H1 (cell line): ENCODE measurements at regions not wholly inside any gene's neighbourhood (a gene's known extent, or its start where the extent isn't known, plus 50 kb on each side); places are given as distances from the start of the nearest gene placed in this dataset.

Experiments used
- CTCF ChIA-PET: fragments of 300-600 bp; sonication (Branson Sonifier 250); formaldehyde crosslinking; loops from one replicate; lab custom pipeline; 2021; ENCODE audit not compliant: partially characterized antibody; lab: Charles Lee
- POLR2A ChIA-PET: fragments of 300-600 bp; sonication (Branson Sonifier 250); formaldehyde crosslinking; loops from one replicate; lab custom pipeline; 2021; ENCODE audit warnings: inconsistent platforms; ENCODE audit not compliant: partially characterized antibody; lab: Charles Lee
- DNase-seq, 2 experiments: peaks; one replicate each; pipeline versions ENCODE4 v3.0.0 to v3.0.0-alpha.2; 2010 to 2022; ENCODE audit warnings: low spot score in 2 of 2, low read depth in 1 of 2, mixed read lengths in 1 of 2
- FAIRE-seq: peaks from 2 replicates; lab custom pipeline; 2011; peaks lifted over from hg19 to GRCh38; lab: Jason Lieb, UNC
- H2AFZ ChIP-seq: 2 replicates; pipeline ENCODE4 v1.8.1; 2012; ENCODE audit warnings: low read length, inconsistent platforms
- H2AK5ac ChIP-seq: 2 replicates; pipeline ENCODE4 v1.6.1; 2013; ENCODE audit warnings: low read depth, low read length
- H2BK120ac ChIP-seq: replicated peaks from 2 replicates; pipeline ENCODE3; 2013; ENCODE audit warnings: low read depth, low read length, inconsistent platforms
- H2BK12ac ChIP-seq: 2 replicates; pipeline ENCODE4 v1.6.1; 2013; ENCODE audit warnings: low read depth, low read length
- H2BK15ac ChIP-seq: 2 replicates; pipeline ENCODE4 v1.6.1; 2013; ENCODE audit warnings: low read length
- H2BK20ac ChIP-seq: 2 replicates; pipeline ENCODE4 v1.6.1; 2013; ENCODE audit warnings: low read length
- H2BK5ac ChIP-seq: 2 replicates; pipeline ENCODE4 v1.6.1; 2013; ENCODE audit warnings: low read depth, low read length
- H3K14ac ChIP-seq: 2 replicates; pipeline ENCODE4 v1.6.1; 2013; ENCODE audit warnings: inconsistent platforms; ENCODE audit not compliant: insufficient read length
- H3K18ac ChIP-seq: 2 replicates; pipeline ENCODE4 v1.6.1; 2013; ENCODE audit warnings: low read length; ENCODE audit errors: extremely low read depth
- H3K23ac ChIP-seq: 2 replicates; pipeline ENCODE4 v1.6.1; 2013; ENCODE audit warnings: inconsistent platforms; ENCODE audit not compliant: insufficient read length
- H3K23me2 ChIP-seq: 2 replicates; pipeline ENCODE4 v1.6.1; 2013; ENCODE audit warnings: low read depth, low read length
- H3K27ac ChIP-seq: 2 replicates; pipeline ENCODE4 v1.6.1; 2011; ENCODE audit warnings: low read depth, low read length, inconsistent platforms
- H3K27me3 ChIP-seq, 4 experiments: replicated peaks in 1 of 4; 1 replicate in 1 of 4; 2 replicates in 3 of 4; pipeline versions ENCODE4 v1.6.1 to v1.8.1; 2011 to 2013; ENCODE audit warnings: low read length in 3 of 4, mild to moderate bottlenecking in 3 of 4, inconsistent platforms in 2 of 4, mixed read lengths in 2 of 4, moderate library complexity in 1 of 4; ENCODE audit not compliant: control insufficient read depth in 3 of 4, insufficient read depth in 3 of 4; ENCODE audit errors: extremely low read depth in 1 of 4
- H3K36me3 ChIP-seq, 4 experiments: 2 replicates each; pipeline versions ENCODE4 v1.6.1 to v1.8.1; 2011 to 2013; ENCODE audit warnings: mild to moderate bottlenecking in 4 of 4, low read length in 3 of 4, moderate library complexity in 2 of 4, control low read depth in 1 of 4, inconsistent platforms in 1 of 4; ENCODE audit not compliant: insufficient read depth in 4 of 4, control insufficient read depth in 2 of 4
- H3K4ac ChIP-seq: replicated peaks from 2 replicates; pipeline ENCODE3; 2013; ENCODE audit warnings: low read length, low read depth, mixed read lengths, inconsistent platforms; ENCODE audit not compliant: insufficient read length
- H3K4me1 ChIP-seq, 4 experiments: replicated peaks in 1 of 4; 1 replicate in 1 of 4; 2 replicates in 3 of 4; pipeline versions ENCODE4 v1.6.1 to v1.8.1; 2011 to 2013; ENCODE audit warnings: low read length in 3 of 4, inconsistent platforms in 2 of 4, mixed read lengths in 1 of 4; ENCODE audit not compliant: insufficient read depth in 4 of 4, control insufficient read depth in 3 of 4
- H3K4me2 ChIP-seq, 2 experiments: 2 replicates each; pipeline versions ENCODE4 v1.6.1 to v1.8.1; 2011 to 2013; ENCODE audit warnings: low read depth in 2 of 2, low read length in 2 of 2, control low read depth in 1 of 2, inconsistent platforms in 1 of 2, mild to moderate bottlenecking in 1 of 2; ENCODE audit not compliant: insufficient read depth in 1 of 2
- H3K4me3 ChIP-seq, 4 experiments: fragments of 200-600, 300-600 bp in 1 of 4; sonication (generic), shearing (Covaris generic), sonication (Bioruptor Twin) in 1 of 4; 2 replicates each; pipeline versions ENCODE4 v1.5.1 to v1.8.1; 2011 to 2016; ENCODE audit warnings: low read length in 4 of 4, low read depth in 3 of 4, control low read depth in 2 of 4, inconsistent platforms in 2 of 4, mild to moderate bottlenecking in 2 of 4, mixed read lengths in 1 of 4, moderate library complexity in 1 of 4; ENCODE audit not compliant: insufficient read depth in 2 of 4; ENCODE audit errors: extremely low read depth in 1 of 4
- H3K56ac ChIP-seq: replicated peaks from 2 replicates; pipeline ENCODE3; 2013; ENCODE audit warnings: low read depth, mild to moderate bottlenecking, mixed read lengths, low read length, inconsistent platforms; ENCODE audit not compliant: insufficient read length
- H3K79me1 ChIP-seq: 2 replicates; pipeline ENCODE4 v1.6.1; 2013; ENCODE audit warnings: low read depth, low read length, control low read depth
- H3K79me2 ChIP-seq, 2 experiments: 2 replicates each; pipeline versions ENCODE4 v1.6.1 to v1.8.1; 2012 to 2013; ENCODE audit warnings: low read length in 2 of 2, mild to moderate bottlenecking in 2 of 2, inconsistent platforms in 1 of 2; ENCODE audit not compliant: insufficient read depth in 2 of 2, control insufficient read depth in 1 of 2
- H3K9ac ChIP-seq, 4 experiments: replicated peaks in 1 of 4; 1 replicate in 1 of 4; 2 replicates in 3 of 4; pipeline versions ENCODE4 v1.6.1 to v1.8.1; 2011 to 2013; ENCODE audit warnings: low read depth in 3 of 4, low read length in 3 of 4, control low read depth in 2 of 4, mild to moderate bottlenecking in 2 of 4, moderate library complexity in 2 of 4, inconsistent platforms in 1 of 4; ENCODE audit errors: extremely low read depth in 1 of 4
- H3K9me3 ChIP-seq, 2 experiments: 2 replicates each; pipeline versions ENCODE4 v1.6.1 to v1.8.1; 2012 to 2013; ENCODE audit warnings: mild to moderate bottlenecking in 2 of 2, moderate library complexity in 2 of 2, control low read depth in 1 of 2, inconsistent platforms in 1 of 2, low read depth in 1 of 2, low read length in 1 of 2, mixed read lengths in 1 of 2; ENCODE audit not compliant: insufficient read depth in 2 of 2
- H4K20me1 ChIP-seq, 2 experiments: replicated peaks in 1 of 2; 2 replicates each; pipeline versions ENCODE3 to v1.8.1; 2011 to 2013; ENCODE audit warnings: inconsistent platforms in 2 of 2, low read length in 2 of 2, mild to moderate bottlenecking in 1 of 2; ENCODE audit not compliant: insufficient read depth in 2 of 2, control insufficient read depth in 1 of 2
- H4K5ac ChIP-seq: 2 replicates; pipeline ENCODE4 v1.6.1; 2013; ENCODE audit warnings: low read length, low read depth, mixed read lengths, inconsistent platforms; ENCODE audit not compliant: insufficient read length
- H4K8ac ChIP-seq: 2 replicates; pipeline ENCODE4 v1.8.0; 2013; ENCODE audit warnings: mild to moderate bottlenecking, moderate library complexity, low read length, inconsistent platforms; ENCODE audit not compliant: insufficient read depth; ENCODE audit errors: extremely low read depth
- H4K91ac ChIP-seq: replicated peaks from 2 replicates; pipeline ENCODE3; 2013; ENCODE audit warnings: low read length, mixed read lengths, inconsistent platforms; ENCODE audit not compliant: insufficient read length
- ATF2 ChIP-seq: IDR thresholded peaks from 2 replicates; pipeline ENCODE4 v1.6.1; 2012; ENCODE audit warnings: low read length, inconsistent platforms
- BACH1 ChIP-seq: IDR thresholded peaks from 2 replicates; pipeline ENCODE4 v1.6.1; 2012; ENCODE audit warnings: low read length, improper control_type of control experiment
- BRCA1 ChIP-seq: IDR thresholded peaks from 2 replicates; pipeline ENCODE4 v1.6.1; 2012; ENCODE audit warnings: low read depth, low read length, improper control_type of control experiment
- CBX8 ChIP-seq: fragments of 300-800, 300-1000 bp; sonication (generic); IDR thresholded peaks from 2 replicates; pipeline ENCODE4 v1.7.1; 2016; ENCODE audit warnings: low read depth, low read length, borderline replicate concordance
- CHD2 ChIP-seq: IDR thresholded peaks from 2 replicates; pipeline ENCODE4 v1.6.1; 2012; ENCODE audit warnings: low read length, improper control_type of control experiment
- GTF2F1 ChIP-seq: IDR thresholded peaks from 2 replicates; pipeline ENCODE4 v1.6.1; 2012; ENCODE audit warnings: low read depth, low read length, improper control_type of control experiment, borderline replicate concordance
- KDM5A ChIP-seq: fragments of 200-600 bp; IDR thresholded peaks from 2 replicates; pipeline ENCODE4 v1.7.1; 2012; ENCODE audit warnings: mild to moderate bottlenecking, low read length, inconsistent platforms, mixed read lengths
- NRF1 ChIP-seq: IDR thresholded peaks from 2 replicates; pipeline ENCODE4 v1.6.1; 2011; ENCODE audit warnings: mild to moderate bottlenecking, low read depth, low read length, improper control_type of control experiment
- PHF8 ChIP-seq: fragments of 200-600 bp; sonication (generic); conservative IDR thresholded peaks from 2 replicates; pipeline ENCODE4 v1.7.1; 2012; ENCODE audit warnings: low read depth, mild to moderate bottlenecking, inconsistent platforms, low read length, moderate library complexity
- POLR2AphosphoS5 ChIP-seq: IDR thresholded peaks from 2 replicates; pipeline ENCODE4 v1.6.1; 2011; ENCODE audit warnings: low read depth, low read length
- SIX5 ChIP-seq: IDR thresholded peaks from 2 replicates; pipeline ENCODE4 v1.6.1; 2011; ENCODE audit warnings: mild to moderate bottlenecking, low read depth, low read length
- TBP ChIP-seq: IDR thresholded peaks from 2 replicates; pipeline ENCODE4 v1.6.1; 2011; ENCODE audit warnings: low read depth, low read length, improper control_type of control experiment
- USF2 ChIP-seq: IDR thresholded peaks from 2 replicates; pipeline ENCODE4 v1.6.1; 2011; ENCODE audit warnings: low read length, improper control_type of control experiment
- WGBS, 2 experiments: shearing (Covaris generic) in 1 of 2; methylation state at CpG; one replicate each; pipeline versions ENCODE4 v1.1.6 to v1.1.7; 2013 to 2015; ENCODE audit warnings: low lambda C conversion rate in 2 of 2, mixed read lengths in 2 of 2, inconsistent platforms in 1 of 2, low coverage in 1 of 2, missing lambda C conversion rate in 1 of 2; ENCODE audit not compliant: insufficient replicate concordance in 2 of 2, insufficient coverage in 1 of 2, insufficient read length in 1 of 2; ENCODE audit errors: extremely low coverage in 1 of 2, missing lambda C conversion rate in 1 of 2; 5-methylcytosine and 5-hydroxymethylcytosine counted together

GRCh38 chr21:38688068-38688467 lies 117.7 kb upstream of the ETS2 start:
- H3K27me3 ChIP-seq = no peaks in the 10 kb centered on the region
- no peak overlapping the region for H3K23ac ChIP-seq
- no peak overlapping the region for H3K9ac ChIP-seq
- CTCF ChIA-PET = interaction anchor here (0.7 to 1.1 kb wide), 4 partner anchors 9 to 78 kb away, joined by 3 to 6 read pairs (median 3); no protein-coding TSS in a partner anchor
- no peak overlapping the region for H3K4me3 ChIP-seq
- no peak overlapping the region for H2BK20ac ChIP-seq
- no peak overlapping the region for H3K56ac ChIP-seq
- no peaks in the 10 kb centered on the region for H3K79me1 ChIP-seq
- H2AFZ ChIP-seq = no peak overlapping the region
- FAIRE-seq (no peak), DNase-seq (no peak)
- no peak overlapping the region for H3K4ac ChIP-seq
- no peak overlapping the region for H2BK5ac ChIP-seq
- H2BK12ac ChIP-seq = no peak overlapping the region
- H2BK15ac ChIP-seq = no peak overlapping the region
- no peak overlapping the region for H3K4me2 ChIP-seq
- H4K20me1 ChIP-seq = no peaks in the 10 kb centered on the region
- H2BK120ac ChIP-seq = no peak overlapping the region
- H3K9me3 ChIP-seq = no peaks in the 10 kb centered on the region
- H4K91ac ChIP-seq = no peak overlapping the region
- no peak overlapping the region for H2AK5ac ChIP-seq
- no peaks in the 10 kb centered on the region for H3K23me2 ChIP-seq
- POLR2A ChIA-PET = no interaction called here
- H4K5ac ChIP-seq = no peak overlapping the region
- no peaks in the 10 kb centered on the region for H3K79me2 ChIP-seq
- H3K18ac ChIP-seq = no peak overlapping the region
- no peak overlapping the region for H4K8ac ChIP-seq
- no peaks in the 10 kb centered on the region for H3K36me3 ChIP-seq
- H3K4me1 ChIP-seq = no peaks in the 10 kb centered on the region
- H3K27ac ChIP-seq = no peak overlapping the region
- H3K14ac ChIP-seq = no peak overlapping the region
- 84% methylated on average over 5 of the region's 5 CpGs; no CpG with 5 or more reads in 1 of the 2 experiments for WGBS, 2 experiments
- TF ChIP-seq BACH1 (no peak), NRF1 (no peak), CHD2 (no peak), BRCA1 (no peak), USF2 (no peak), GTF2F1 (no peak), KDM5A (no peak), ATF2 (no peak), PHF8 (no peak), SIX5 (no peak), TBP (no peak), CBX8 (no peak), POLR2AphosphoS5 (no peak)
